Sigmoid colon (tissue), 4 donors: ENCODE measurements at regions not wholly inside any gene's neighbourhood (a gene's known extent, or its start where the extent isn't known, plus 50 kb on each side); places are given as distances from the start of the nearest gene placed in this dataset.
"Not testable (repeated sequence)": the region's sequence is repeated elsewhere in the genome, so short reads cannot be mapped to it uniquely, and the experiment has no call there.

ENCODE experiments used
- CTCF ChIP-seq, 4 experiments: fragments of 450-650 bp in 3 of 4; fragments of 200-600 bp in 1 of 4; IDR thresholded peaks; one replicate each; pipeline ENCODE4 v1.5.1; 2016 to 2019; ENCODE audit warnings: antibody characterized with exemption in 4 of 4, mild to moderate bottlenecking in 3 of 4, moderate library complexity in 2 of 4
- POLR2A ChIP-seq, 2 donors: fragments of 450-650 bp; IDR thresholded peaks; one replicate each; pipeline ENCODE4 v1.6.1; 2016; ENCODE audit warnings: antibody characterized with exemption in 2 of 2, mild to moderate bottlenecking in 2 of 2, moderate library complexity in 2 of 2
- POLR2AphosphoS5 ChIP-seq, 4 donors: sonication (generic); formaldehyde crosslinking; IDR thresholded peaks; one replicate each; pipeline ENCODE4 v1.6.1; 2017; ENCODE audit warnings: antibody characterized with exemption in 4 of 4

- TF ChIP-seq CTCF, POLR2A, POLR2AphosphoS5 (IDR thresholded peaks at IDR 0.05): not testable (repeated sequence)
Observed at GRCh38 chr14:106133126-106133525, 606.7 kb downstream of the TMEM121 start.
